Tibial nerve (tissue), 4 donors: ENCODE measurements at regions not wholly inside any gene's neighbourhood (a gene's known extent, or its start where the extent isn't known, plus 50 kb on each side); places are given as distances from the start of the nearest gene placed in this dataset.

Experiments
- DNase-seq, 2 donors: peaks; one replicate each; pipeline ENCODE4 v3.0.0-alpha.2; 2019; ENCODE audit warnings: low spot score in 2 of 2
- H3K27ac ChIP-seq, 4 donors: fragments of 200-600 bp; sonication (generic) in 3 of 4; one replicate each; pipeline ENCODE4 v1.5.1; 2017 to 2019; ENCODE audit warnings: mild to moderate bottlenecking in 1 of 4
- H3K27me3 ChIP-seq, 2 donors: fragments of 200-600 bp; sonication (generic) in 1 of 2; one replicate each; pipeline versions ENCODE4 v1.5.1 to v1.6.0; 2017 to 2019
- H3K36me3 ChIP-seq, 3 donors: fragments of 200-600 bp; sonication (generic); one replicate each; pipeline ENCODE4 v1.5.1; 2018 to 2019
- H3K4me1 ChIP-seq, 4 donors: fragments of 200-600 bp; sonication (generic) in 3 of 4; one replicate each; pipeline ENCODE4 v1.5.1; 2017 to 2019
- H3K4me3 ChIP-seq, 4 donors: fragments of 200-600 bp; sonication (generic) in 3 of 4; one replicate each; pipeline ENCODE4 v1.5.1; 2017 to 2019; ENCODE audit warnings: mild to moderate bottlenecking in 1 of 4, moderate library complexity in 1 of 4
- H3K9me3 ChIP-seq, 4 donors: fragments of 200-600 bp; sonication (generic) in 3 of 4; one replicate each; pipeline ENCODE4 v1.5.1; 2017 to 2019
- EP300 ChIP-seq, 2 donors: sonication (generic); formaldehyde crosslinking; IDR thresholded peaks; one replicate each; pipeline ENCODE4 v1.6.1; 2017; ENCODE audit warnings: antibody characterized with exemption in 2 of 2, mild to moderate bottlenecking in 1 of 2
- POLR2A ChIP-seq, 2 donors: fragments of 450-650 bp; IDR thresholded peaks; one replicate each; pipeline ENCODE4 v1.6.1; 2017; ENCODE audit warnings: antibody characterized with exemption in 2 of 2, mild to moderate bottlenecking in 2 of 2, moderate library complexity in 2 of 2
- WGBS, 2 donors: methylation state at CpG; one replicate each; pipeline ENCODE4 v1.1.5; 2018; 5-methylcytosine and 5-hydroxymethylcytosine counted together
- TF ChIP-seq, protein P1 (sequence below), 5 experiments: fragments of 200-600 bp in 3 of 5; fragments of 450-650 bp in 2 of 5; sonication (generic) in 3 of 5; IDR thresholded peaks; one replicate each; pipeline ENCODE4 v1.5.1; 2016 to 2019; ENCODE audit warnings: antibody characterized with exemption in 5 of 5, mild to moderate bottlenecking in 3 of 5, moderate library complexity in 2 of 5

DNA sequence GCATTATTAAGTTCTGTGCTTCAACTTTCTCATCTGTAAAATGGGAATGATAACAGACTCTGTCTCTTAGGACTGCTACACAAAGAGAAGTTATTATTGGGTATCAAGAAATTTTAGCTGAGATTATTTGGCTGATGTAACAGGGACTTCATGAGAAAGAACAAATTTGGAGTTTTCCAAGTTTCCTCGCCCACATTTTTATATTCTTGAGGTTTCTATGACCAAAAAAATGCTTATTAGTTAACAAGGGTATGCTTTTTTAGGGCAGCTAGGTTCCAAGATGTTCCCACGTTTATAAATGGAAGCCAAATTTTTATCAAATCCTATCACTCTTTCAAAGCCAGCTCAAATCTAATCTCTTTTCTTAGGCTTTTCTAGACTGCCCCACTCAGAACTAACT, 50.6 kb upstream of the C3orf80 start:
- peaks cover 0 to 4% (median 0%) of the 10 kb centered on the region in 4 donors for H3K9me3 ChIP-seq
- no peaks in the 10 kb centered on the region for H3K27me3 ChIP-seq
- no peak for DNase-seq
- no peaks in the 10 kb centered on the region for H3K4me1 ChIP-seq
- H3K27ac ChIP-seq, result no peak overlapping the region
- no peaks in the 10 kb centered on the region for H3K36me3 ChIP-seq
- 68 to 69% methylated on average over 2 of the region's 2 CpGs for WGBS, 2 donors
- no peak for TF ChIP-seq EP300 (IDR thresholded peaks at IDR 0.05)
- TF ChIP-seq, protein P1, sequence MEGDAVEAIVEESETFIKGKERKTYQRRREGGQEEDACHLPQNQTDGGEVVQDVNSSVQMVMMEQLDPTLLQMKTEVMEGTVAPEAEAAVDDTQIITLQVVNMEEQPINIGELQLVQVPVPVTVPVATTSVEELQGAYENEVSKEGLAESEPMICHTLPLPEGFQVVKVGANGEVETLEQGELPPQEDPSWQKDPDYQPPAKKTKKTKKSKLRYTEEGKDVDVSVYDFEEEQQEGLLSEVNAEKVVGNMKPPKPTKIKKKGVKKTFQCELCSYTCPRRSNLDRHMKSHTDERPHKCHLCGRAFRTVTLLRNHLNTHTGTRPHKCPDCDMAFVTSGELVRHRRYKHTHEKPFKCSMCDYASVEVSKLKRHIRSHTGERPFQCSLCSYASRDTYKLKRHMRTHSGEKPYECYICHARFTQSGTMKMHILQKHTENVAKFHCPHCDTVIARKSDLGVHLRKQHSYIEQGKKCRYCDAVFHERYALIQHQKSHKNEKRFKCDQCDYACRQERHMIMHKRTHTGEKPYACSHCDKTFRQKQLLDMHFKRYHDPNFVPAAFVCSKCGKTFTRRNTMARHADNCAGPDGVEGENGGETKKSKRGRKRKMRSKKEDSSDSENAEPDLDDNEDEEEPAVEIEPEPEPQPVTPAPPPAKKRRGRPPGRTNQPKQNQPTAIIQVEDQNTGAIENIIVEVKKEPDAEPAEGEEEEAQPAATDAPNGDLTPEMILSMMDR (IDR thresholded peaks at IDR 0.05), result no peak
- TF ChIP-seq POLR2A (IDR thresholded peaks at IDR 0.05), result no peak
- H3K4me3 ChIP-seq, result no peak overlapping the region
